ENCODE measurements at regions not wholly inside any gene's neighbourhood (a gene's known extent, or its start where the extent isn't known, plus 50 kb on each side); places are given as distances from the start of the nearest gene placed in this dataset.
"Not testable (repeated sequence)": the region's sequence is repeated elsewhere in the genome, so short reads cannot be mapped to it uniquely, and the experiment has no call there.

DNA sequence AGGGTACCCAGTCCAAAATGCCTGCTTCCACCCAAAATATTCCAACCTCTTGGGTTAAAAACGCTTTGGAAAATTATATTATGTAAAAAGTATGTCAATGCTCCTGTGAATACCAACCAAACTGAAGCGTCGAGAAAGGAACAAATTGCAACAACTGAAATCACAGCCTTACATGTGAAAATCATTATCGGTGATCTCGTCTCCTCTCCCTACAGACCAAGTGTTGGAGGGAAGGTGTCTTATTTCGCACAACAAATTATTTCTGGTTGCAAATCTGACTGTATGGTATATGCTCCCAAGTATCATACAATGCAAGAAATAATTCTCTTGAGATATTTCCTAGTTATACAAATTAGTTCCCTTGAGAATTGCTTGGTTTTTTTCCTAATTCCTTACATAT lies 89.3 kb upstream of the CDYL2 start:
- DNase-seq (no peak), ATAC-seq (no peak)
- Histone ChIP-seq H3K4me1 (no peaks in the 10 kb centered on the region), H3K36me3 (no peaks in the 10 kb centered on the region), H3K27me3 (no peaks in the 10 kb centered on the region), H3K4me3 (no peak overlapping the region), H3K9me3 (no peaks in the 10 kb centered on the region), H3K27ac (no peak overlapping the region)
- WGBS, 2 donors, result 78 to 81% methylated on average over 6 of the region's 6 CpGs
- intact Hi-C loops (cut with DNase I), result no loop called here
- TF ChIP-seq, protein P1, sequence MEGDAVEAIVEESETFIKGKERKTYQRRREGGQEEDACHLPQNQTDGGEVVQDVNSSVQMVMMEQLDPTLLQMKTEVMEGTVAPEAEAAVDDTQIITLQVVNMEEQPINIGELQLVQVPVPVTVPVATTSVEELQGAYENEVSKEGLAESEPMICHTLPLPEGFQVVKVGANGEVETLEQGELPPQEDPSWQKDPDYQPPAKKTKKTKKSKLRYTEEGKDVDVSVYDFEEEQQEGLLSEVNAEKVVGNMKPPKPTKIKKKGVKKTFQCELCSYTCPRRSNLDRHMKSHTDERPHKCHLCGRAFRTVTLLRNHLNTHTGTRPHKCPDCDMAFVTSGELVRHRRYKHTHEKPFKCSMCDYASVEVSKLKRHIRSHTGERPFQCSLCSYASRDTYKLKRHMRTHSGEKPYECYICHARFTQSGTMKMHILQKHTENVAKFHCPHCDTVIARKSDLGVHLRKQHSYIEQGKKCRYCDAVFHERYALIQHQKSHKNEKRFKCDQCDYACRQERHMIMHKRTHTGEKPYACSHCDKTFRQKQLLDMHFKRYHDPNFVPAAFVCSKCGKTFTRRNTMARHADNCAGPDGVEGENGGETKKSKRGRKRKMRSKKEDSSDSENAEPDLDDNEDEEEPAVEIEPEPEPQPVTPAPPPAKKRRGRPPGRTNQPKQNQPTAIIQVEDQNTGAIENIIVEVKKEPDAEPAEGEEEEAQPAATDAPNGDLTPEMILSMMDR (IDR thresholded peaks at IDR 0.05), result no peak

DNA sequence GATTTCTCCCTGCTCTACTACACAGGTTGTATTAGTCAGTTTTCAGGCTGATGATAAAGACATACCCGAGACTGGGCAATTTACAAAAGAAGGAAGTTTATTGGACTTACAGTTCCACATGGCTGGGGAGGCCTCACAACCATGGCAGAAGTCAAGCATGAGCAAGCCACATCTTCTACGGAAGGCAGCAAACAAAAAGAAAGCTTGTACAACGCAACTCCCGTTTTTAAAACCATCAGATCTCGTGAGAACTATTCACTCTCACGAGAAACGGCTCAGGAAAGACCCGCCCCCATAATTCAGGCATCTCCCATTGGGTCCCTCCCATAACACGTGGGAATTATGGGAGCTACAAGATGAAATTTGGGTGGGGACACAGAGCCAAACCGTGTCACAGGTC lies 88.0 kb upstream of the CDYL2 start:
- H3K4me3 ChIP-seq; H3K4me1 ChIP-seq; H3K9me3 ChIP-seq; ATAC-seq; DNase-seq; H3K27ac ChIP-seq; H3K36me3 ChIP-seq; intact Hi-C loops (cut with DNase I); H3K27me3 ChIP-seq: not testable (repeated sequence)
- 86 to 88% methylated on average over 10 of the region's 10 CpGs for WGBS, 2 donors

DNA sequence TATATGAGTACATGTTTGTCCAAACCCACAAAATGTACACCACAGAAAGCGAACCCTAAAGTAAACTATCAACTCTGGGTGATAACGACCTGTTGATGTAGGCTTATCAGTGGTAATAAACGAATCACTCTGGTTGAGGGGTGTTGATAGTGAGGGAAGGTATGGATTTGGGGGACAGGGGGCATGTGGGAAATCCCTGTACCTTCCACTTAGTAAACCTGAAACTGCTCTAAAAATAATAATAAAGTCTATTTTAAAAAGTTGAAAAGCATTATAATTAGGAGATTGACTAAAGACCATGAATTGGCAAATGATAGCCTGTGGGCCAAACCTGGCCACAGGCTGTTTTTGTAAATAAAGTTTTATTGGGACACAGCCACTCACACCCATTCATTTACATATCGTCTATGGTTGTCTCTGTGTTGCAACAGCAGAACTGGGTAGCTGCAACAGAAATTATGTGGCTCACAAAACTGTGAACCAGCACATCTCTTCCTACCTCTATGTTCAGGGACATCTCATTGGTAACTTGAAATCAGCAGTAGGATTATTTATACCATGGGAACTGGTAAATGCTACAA lies 85.5 kb upstream of the CDYL2 start:
- intact Hi-C loops (cut with DNase I), result no loop called here
- Histone ChIP-seq H3K4me1 (no peaks in the 10 kb centered on the region), H3K9me3 (no peaks in the 10 kb centered on the region), H3K27ac (no peak overlapping the region), H3K36me3 (no peaks in the 10 kb centered on the region), H3K27me3 (no peaks in the 10 kb centered on the region), H3K4me3 (no peak overlapping the region)
- TF ChIP-seq, protein P1 (IDR thresholded peaks at IDR 0.05), result no peak
- DNase-seq (no peak), ATAC-seq (no peak)
- 71 to 72% methylated on average over 4 of the region's 4 CpGs for WGBS, 2 donors

DNA sequence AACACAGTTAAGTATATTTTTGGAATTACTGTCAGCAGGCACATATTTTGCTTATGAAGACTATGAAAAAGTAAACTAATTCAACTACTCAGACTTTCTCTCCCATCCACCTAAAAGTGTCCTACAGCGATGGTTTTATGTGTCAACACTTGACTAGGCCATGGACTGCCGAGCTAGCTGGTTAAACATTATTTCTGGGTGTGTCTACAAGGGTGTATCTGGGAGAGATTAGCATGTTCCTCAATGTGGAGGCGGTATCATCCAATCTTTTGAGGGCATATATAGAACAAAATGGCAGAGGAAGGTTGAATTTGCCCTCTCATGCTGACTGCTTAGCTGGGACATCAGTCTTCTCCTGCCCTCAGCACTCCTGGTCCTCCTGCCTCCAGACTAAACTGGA lies 82.7 kb upstream of the CDYL2 start:
- Histone ChIP-seq H3K4me1 (no peaks in the 10 kb centered on the region), H3K27me3 (peaks cover 0 to 5% (median 0%) of the 10 kb centered on the region in 7 donors), H3K36me3 (no peaks in the 10 kb centered on the region), H3K9me3 (no peaks in the 10 kb centered on the region), H3K4me3 (no peak overlapping the region), H3K27ac (no peak overlapping the region)
- TF ChIP-seq, protein P1 (IDR thresholded peaks at IDR 0.05), result no peak
- ATAC-seq (no peak), DNase-seq (no peak)
- intact Hi-C loops (cut with DNase I), result no loop called here
- WGBS, 2 donors, result 82 to 86% methylated on average over 3 of the region's 3 CpGs

DNA sequence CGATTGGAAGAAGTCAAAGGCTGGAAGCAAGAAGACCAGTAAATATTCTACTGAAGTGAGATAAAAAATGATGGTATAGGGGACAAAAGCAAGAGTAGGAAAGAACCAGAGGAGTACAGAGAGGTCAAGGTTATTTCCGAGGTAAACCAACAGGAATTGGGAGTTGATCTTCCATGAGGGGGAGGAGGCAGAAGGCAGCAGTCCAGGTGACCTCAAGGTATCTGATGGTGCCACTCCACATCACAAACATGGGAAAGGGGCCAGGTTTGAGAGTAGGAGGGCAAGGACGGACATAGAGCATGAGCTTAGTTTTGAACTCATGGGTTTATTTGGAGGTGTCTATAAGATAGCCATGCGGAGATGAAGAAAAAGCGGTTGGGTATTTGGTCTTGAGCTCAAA lies 79.4 kb upstream of the CDYL2 start:
- H3K9me3 ChIP-seq, result no peaks in the 10 kb centered on the region
- H3K27me3 ChIP-seq, result peaks cover 0 to 5% (median 0%) of the 10 kb centered on the region in 7 donors
- H3K36me3 ChIP-seq, result no peaks in the 10 kb centered on the region
- H3K4me1 ChIP-seq, result no peaks in the 10 kb centered on the region
- TF ChIP-seq, protein P1 (IDR thresholded peaks at IDR 0.05), result no peak
- no peak overlapping the region for H3K27ac ChIP-seq
- no peak for ATAC-seq
- no peak overlapping the region for H3K4me3 ChIP-seq
- 79 to 85% methylated on average over 5 of the region's 5 CpGs for WGBS, 2 donors
- intact Hi-C loops (cut with DNase I), result no loop called here
- DNase-seq, result no peak

All from heart right ventricle (tissue), 16 donors.